ENCODE measurements at regions not wholly inside any gene's neighbourhood (a gene's known extent, or its start where the extent isn't known, plus 50 kb on each side); places are given as distances from the start of the nearest gene placed in this dataset.

DNA sequence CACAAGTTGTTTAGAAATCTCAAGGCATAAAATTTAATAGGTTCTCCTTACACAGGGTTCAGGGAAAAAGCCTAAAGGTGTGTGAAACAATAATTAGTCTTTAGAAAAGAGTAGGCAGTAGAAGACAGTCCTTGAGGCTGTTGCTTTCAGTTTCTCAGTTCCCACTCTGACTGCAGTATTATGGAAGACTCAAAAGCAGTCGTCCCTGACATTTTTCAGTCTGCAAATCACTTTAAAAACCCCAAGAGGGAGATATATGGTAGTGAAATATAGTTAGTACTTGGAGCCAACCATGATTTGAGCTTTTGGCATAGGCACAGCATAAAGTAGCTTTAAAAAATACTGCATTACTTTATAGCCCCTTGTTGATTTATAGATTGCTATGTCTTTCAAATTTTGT, 299.7 kb downstream of the OLFM3 start:
- H3K4me1 ChIP-seq, result no peaks in the 10 kb centered on the region
- TF ChIP-seq, protein P1, sequence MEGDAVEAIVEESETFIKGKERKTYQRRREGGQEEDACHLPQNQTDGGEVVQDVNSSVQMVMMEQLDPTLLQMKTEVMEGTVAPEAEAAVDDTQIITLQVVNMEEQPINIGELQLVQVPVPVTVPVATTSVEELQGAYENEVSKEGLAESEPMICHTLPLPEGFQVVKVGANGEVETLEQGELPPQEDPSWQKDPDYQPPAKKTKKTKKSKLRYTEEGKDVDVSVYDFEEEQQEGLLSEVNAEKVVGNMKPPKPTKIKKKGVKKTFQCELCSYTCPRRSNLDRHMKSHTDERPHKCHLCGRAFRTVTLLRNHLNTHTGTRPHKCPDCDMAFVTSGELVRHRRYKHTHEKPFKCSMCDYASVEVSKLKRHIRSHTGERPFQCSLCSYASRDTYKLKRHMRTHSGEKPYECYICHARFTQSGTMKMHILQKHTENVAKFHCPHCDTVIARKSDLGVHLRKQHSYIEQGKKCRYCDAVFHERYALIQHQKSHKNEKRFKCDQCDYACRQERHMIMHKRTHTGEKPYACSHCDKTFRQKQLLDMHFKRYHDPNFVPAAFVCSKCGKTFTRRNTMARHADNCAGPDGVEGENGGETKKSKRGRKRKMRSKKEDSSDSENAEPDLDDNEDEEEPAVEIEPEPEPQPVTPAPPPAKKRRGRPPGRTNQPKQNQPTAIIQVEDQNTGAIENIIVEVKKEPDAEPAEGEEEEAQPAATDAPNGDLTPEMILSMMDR (IDR thresholded peaks at IDR 0.05), result no peak
- TF ChIP-seq POLR2AphosphoS5 (IDR thresholded peaks at IDR 0.05) (no peak), EP300 (IDR thresholded peaks at IDR 0.05) (no peak), POLR2A (IDR thresholded peaks at IDR 0.05) (no peak)
- 0% methylated on average over 1 of the region's 1 CpG for WGBS, 2 donors (ENCODE audit: low coverage in 1 of 2)

DNA sequence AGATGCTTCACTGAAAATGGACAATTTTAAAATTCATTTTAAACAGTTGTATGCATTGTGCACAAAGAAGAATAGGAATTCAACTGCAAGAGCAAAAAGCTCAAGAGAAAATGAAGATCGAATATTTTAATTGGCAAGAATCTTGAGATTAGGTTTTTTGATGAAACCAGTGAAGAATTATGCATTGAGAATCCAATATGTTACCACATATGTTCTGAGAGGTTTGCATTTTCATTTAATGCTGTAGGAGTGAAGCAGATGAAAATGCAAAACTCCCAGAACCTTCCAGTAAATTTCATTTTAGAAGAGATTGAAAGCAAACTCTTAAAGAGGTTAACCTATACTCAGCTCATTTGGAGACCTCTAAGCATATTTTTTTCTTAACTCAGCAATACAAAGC, 298.0 kb downstream of the OLFM3 start:
- H3K36me3 ChIP-seq, result no peaks in the 10 kb centered on the region
- H3K27me3 ChIP-seq, result no peaks in the 10 kb centered on the region
- no peak for TF ChIP-seq EP300 (IDR thresholded peaks at IDR 0.05)
- no peak for TF ChIP-seq POLR2AphosphoS5 (IDR thresholded peaks at IDR 0.05)
- TF ChIP-seq POLR2A (IDR thresholded peaks at IDR 0.05), result no peak
- TF ChIP-seq, protein P1 (IDR thresholded peaks at IDR 0.05), result no peak
- no peak overlapping the region for H3K4me3 ChIP-seq
- no peak overlapping the region for H3K27ac ChIP-seq
- H3K9me3 ChIP-seq, result peaks cover 0 to 4% (median 0%) of the 10 kb centered on the region in 3 donors
- ATAC-seq, result no peak
- WGBS, 2 donors (ENCODE audit: low coverage in 1 of 2), result 73 to 75% methylated on average over 1 of the region's 1 CpG
- no peaks in the 10 kb centered on the region for H3K4me1 ChIP-seq

More for the DNA sequence above, 299.7 kb downstream of the OLFM3 start:
- Histone ChIP-seq H3K4me3 (no peak overlapping the region), H3K27me3 (no peaks in the 10 kb centered on the region), H3K27ac (no peak overlapping the region), H3K36me3 (no peaks in the 10 kb centered on the region), H3K9me3 (peaks cover 0 to 10% (median 0%) of the 10 kb centered on the region in 3 donors)
- no peak for ATAC-seq

DNA sequence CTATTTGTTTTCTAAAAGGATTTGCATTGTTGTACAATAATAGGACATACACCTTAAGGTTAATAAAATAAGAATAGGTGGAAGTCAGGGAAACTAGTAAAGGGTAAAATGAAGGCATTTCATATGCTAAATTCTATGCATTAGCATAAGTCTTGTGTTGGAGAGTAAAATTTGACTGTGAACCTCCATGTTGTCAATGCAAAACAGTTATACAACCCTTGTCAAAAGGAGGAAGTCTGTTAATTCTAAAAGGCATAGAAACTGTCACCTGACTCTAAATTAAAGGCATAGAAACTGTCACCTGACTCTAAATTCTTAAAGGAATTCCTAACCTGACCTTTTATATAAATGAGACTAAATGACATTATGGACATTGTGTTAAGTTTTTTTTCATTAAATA, 291.8 kb downstream of the OLFM3 start:
- no peak overlapping the region for H3K4me3 ChIP-seq
- no peaks in the 10 kb centered on the region for H3K9me3 ChIP-seq
- no peak overlapping the region for H3K27ac ChIP-seq
- no peak for TF ChIP-seq EP300 (IDR thresholded peaks at IDR 0.05)
- no peak for TF ChIP-seq POLR2AphosphoS5 (IDR thresholded peaks at IDR 0.05)
- TF ChIP-seq, protein P1 (IDR thresholded peaks at IDR 0.05), result no peak
- no peak for TF ChIP-seq POLR2A (IDR thresholded peaks at IDR 0.05)
- H3K27me3 ChIP-seq, result no peaks in the 10 kb centered on the region
- H3K4me1 ChIP-seq, result no peaks in the 10 kb centered on the region
- H3K36me3 ChIP-seq, result no peaks in the 10 kb centered on the region
- ATAC-seq, result no peak

DNA sequence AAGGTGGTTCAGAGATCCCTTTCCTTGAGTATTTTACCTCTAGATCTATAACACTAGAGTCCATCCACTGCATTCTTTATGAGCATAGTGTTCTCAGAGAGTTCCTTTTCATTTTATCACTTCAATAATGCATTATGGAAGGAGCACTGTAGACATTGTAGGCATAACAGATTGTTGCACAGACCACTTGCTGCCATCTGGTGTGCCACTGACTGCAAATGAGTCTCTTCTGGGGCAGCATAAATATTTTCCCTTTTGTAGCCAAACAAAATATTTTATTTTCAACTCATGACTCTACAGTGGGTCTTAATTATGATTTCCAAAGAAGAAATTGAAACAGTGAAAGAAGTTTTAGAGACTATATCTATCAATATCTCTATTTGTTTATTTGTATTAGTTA, 290.4 kb downstream of the OLFM3 start:
- TF ChIP-seq POLR2AphosphoS5 (IDR thresholded peaks at IDR 0.05), result no peak
- no peak for TF ChIP-seq EP300 (IDR thresholded peaks at IDR 0.05)
- TF ChIP-seq, protein P1 (IDR thresholded peaks at IDR 0.05), result no peak
- no peak for TF ChIP-seq POLR2A (IDR thresholded peaks at IDR 0.05)
- ATAC-seq, result no peak

DNA sequence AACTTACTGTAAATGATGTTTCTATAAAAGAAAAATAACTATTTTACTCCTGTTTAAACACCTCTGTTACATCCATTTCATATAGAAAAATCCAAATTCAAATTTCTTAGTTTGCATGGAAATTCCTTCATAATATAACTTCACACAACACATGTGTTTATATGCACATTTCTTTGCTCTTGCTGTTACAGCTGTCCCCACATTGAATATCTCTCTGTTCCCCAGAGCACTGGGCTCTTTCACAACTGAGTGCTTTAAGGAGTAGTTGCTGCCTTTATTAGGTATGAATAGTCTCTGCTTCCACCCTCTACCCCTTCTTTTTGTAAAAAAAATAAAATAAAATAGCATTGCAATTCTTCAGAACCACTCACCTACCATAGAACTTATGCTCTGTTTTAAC, 287.0 kb downstream of the OLFM3 start:
- Histone ChIP-seq H3K4me1 (no peaks in the 10 kb centered on the region), H3K36me3 (no peaks in the 10 kb centered on the region), H3K27ac (no peak overlapping the region), H3K4me3 (no peak overlapping the region), H3K9me3 (no peaks in the 10 kb centered on the region), H3K27me3 (no peaks in the 10 kb centered on the region)
- ATAC-seq, result no peak
- TF ChIP-seq POLR2AphosphoS5 (IDR thresholded peaks at IDR 0.05) (no peak), EP300 (IDR thresholded peaks at IDR 0.05) (no peak), POLR2A (IDR thresholded peaks at IDR 0.05) (no peak)
- TF ChIP-seq, protein P1 (IDR thresholded peaks at IDR 0.05), result no peak

More for the DNA sequence above, 290.4 kb downstream of the OLFM3 start:
- H3K4me3 ChIP-seq, result no peak overlapping the region
- H3K27me3 ChIP-seq, result no peaks in the 10 kb centered on the region
- no peaks in the 10 kb centered on the region for H3K4me1 ChIP-seq
- no peaks in the 10 kb centered on the region for H3K9me3 ChIP-seq
- no peak overlapping the region for H3K27ac ChIP-seq
- no peaks in the 10 kb centered on the region for H3K36me3 ChIP-seq

Data from gastroesophageal sphincter (tissue), 4 donors.